ENCODE measurements at regions not wholly inside any gene's neighbourhood (a gene's known extent, or its start where the extent isn't known, plus 50 kb on each side); places are given as distances from the start of the nearest gene placed in this dataset.

- no peak for DNase-seq (ENCODE audit: low spot score)
- intact Hi-C loops (cut with DNase I), result no loop called here
Observed at GRCh38 chr16:5633845-5634440, 536.3 kb upstream of the EEF2KMT start.

GRCh38 chr16:5622234-5622884 lies 524.8 kb upstream of the EEF2KMT start:
- intact Hi-C loops (cut with DNase I), result no loop called here
- no peak for DNase-seq (ENCODE audit: low spot score)

- DNase-seq (ENCODE audit: low spot score), result no peak
- intact Hi-C loops (cut with DNase I), result no loop called here
Observed at GRCh38 chr16:5621826-5622225, 524.2 kb upstream of the EEF2KMT start.

GRCh38 chr16:5619304-5619703 lies 521.7 kb upstream of the EEF2KMT start:
- DNase-seq (ENCODE audit: low spot score), result no peak
- intact Hi-C loops (cut with DNase I), result no loop called here

GRCh38 chr16:5616841-5617240 lies 519.2 kb upstream of the EEF2KMT start:
- intact Hi-C loops (cut with DNase I), result no loop called here

GRCh38 chr16:5615868-5616642 lies 518.5 kb upstream of the EEF2KMT start:
- DNase-seq (ENCODE audit: low spot score), result no peak
- intact Hi-C loops (cut with DNase I), result no loop called here

More at GRCh38 chr16:5616841-5617240, 519.2 kb upstream of the EEF2KMT start:
- no peak for DNase-seq (ENCODE audit: low spot score)

- DNase-seq (ENCODE audit: low spot score), result no peak
- intact Hi-C loops (cut with DNase I), result no loop called here
Observed at GRCh38 chr16:5607169-5607568, 509.6 kb upstream of the EEF2KMT start.

GRCh38 chr16:5605404-5605803 lies 507.8 kb upstream of the EEF2KMT start:
- intact Hi-C loops (cut with DNase I), result no loop called here
- DNase-seq (ENCODE audit: low spot score), result no peak

GRCh38 chr16:5604770-5605169 lies 507.2 kb upstream of the EEF2KMT start:
- no peak for DNase-seq (ENCODE audit: low spot score)
- intact Hi-C loops (cut with DNase I), result no loop called here

GRCh38 chr16:5603836-5604235 lies 506.2 kb upstream of the EEF2KMT start:
- no peak for DNase-seq (ENCODE audit: low spot score)
- intact Hi-C loops (cut with DNase I), result no loop called here

GRCh38 chr16:5601957-5602356 lies 504.4 kb upstream of the EEF2KMT start:
- intact Hi-C loops (cut with DNase I), result no loop called here
- DNase-seq (ENCODE audit: low spot score), result no peak

- DNase-seq (ENCODE audit: low spot score), result no peak
- intact Hi-C loops (cut with DNase I), result no loop called here
Observed at GRCh38 chr16:5598793-5599192, 501.2 kb upstream of the EEF2KMT start.

- intact Hi-C loops (cut with DNase I), result no loop called here
- DNase-seq (ENCODE audit: low spot score), result no peak
Observed at GRCh38 chr16:5595849-5596248, 498.3 kb upstream of the EEF2KMT start.

- intact Hi-C loops (cut with DNase I), result no loop called here
- no peak for DNase-seq (ENCODE audit: low spot score)
Observed at GRCh38 chr16:5590416-5590815, 492.8 kb upstream of the EEF2KMT start.

- intact Hi-C loops (cut with DNase I), result loop anchor here in 1 of 2 donors (10.0 kb wide), 1 partner anchor 1615 kb away; no protein-coding TSS in a partner anchor
- DNase-seq (ENCODE audit: low spot score), result no peak
Observed at GRCh38 chr16:5589812-5590373, 492.3 kb upstream of the EEF2KMT start.

- intact Hi-C loops (cut with DNase I), result loop anchor here in 1 of 2 donors (10.0 kb wide), 1 partner anchor 1621 kb away; no protein-coding TSS in a partner anchor
- no peak for DNase-seq (ENCODE audit: low spot score)
Observed at GRCh38 chr16:5584109-5584508, 486.5 kb upstream of the EEF2KMT start.

- intact Hi-C loops (cut with DNase I), result loop anchor here in 1 of 2 donors (10.0 kb wide), 1 partner anchor 1622 kb away; no protein-coding TSS in a partner anchor
Observed at GRCh38 chr16:5582529-5582928, 484.9 kb upstream of the EEF2KMT start.

GRCh38 chr16:5581908-5582307 lies 484.3 kb upstream of the EEF2KMT start:
- no peak for DNase-seq (ENCODE audit: low spot score)

More at GRCh38 chr16:5582529-5582928, 484.9 kb upstream of the EEF2KMT start:
- DNase-seq (ENCODE audit: low spot score), result no peak

GRCh38 chr16:5581428-5581827 lies 483.8 kb upstream of the EEF2KMT start:
- intact Hi-C loops (cut with DNase I), result loop anchor here in 1 of 2 donors (10.0 kb wide), 1 partner anchor 1623 kb away; no protein-coding TSS in a partner anchor
- DNase-seq (ENCODE audit: low spot score), result no peak

More at GRCh38 chr16:5581908-5582307, 484.3 kb upstream of the EEF2KMT start:
- intact Hi-C loops (cut with DNase I), result loop anchor here in 1 of 2 donors (10.0 kb wide), 1 partner anchor 1623 kb away; no protein-coding TSS in a partner anchor

- intact Hi-C loops (cut with DNase I), result loop anchor here in 1 of 2 donors (10.0 kb wide), 1 partner anchor 1624 kb away; no protein-coding TSS in a partner anchor
- no peak for DNase-seq (ENCODE audit: low spot score)
Observed at GRCh38 chr16:5580772-5581171, 483.2 kb upstream of the EEF2KMT start.

All from posterior vena cava (tissue), 2 donors.